GM04504 (cell line): ENCODE measurements at regions not wholly inside any gene's neighbourhood (a gene's known extent, or its start where the extent isn't known, plus 50 kb on each side); places are given as distances from the start of the nearest gene placed in this dataset.
"Not testable (repeated sequence)": the region's sequence is repeated elsewhere in the genome, so short reads cannot be mapped to it uniquely, and the experiment has no call there.

Source experiments
- DNase-seq: peaks from one replicate; pipeline ENCODE4 v3.0.0-alpha.2; 2012; ENCODE audit warnings: low read depth

- no peak for DNase-seq
Observed at GRCh38 chr1:222416001-222416791, 131.7 kb downstream of the HHIPL2 start.

DNA sequence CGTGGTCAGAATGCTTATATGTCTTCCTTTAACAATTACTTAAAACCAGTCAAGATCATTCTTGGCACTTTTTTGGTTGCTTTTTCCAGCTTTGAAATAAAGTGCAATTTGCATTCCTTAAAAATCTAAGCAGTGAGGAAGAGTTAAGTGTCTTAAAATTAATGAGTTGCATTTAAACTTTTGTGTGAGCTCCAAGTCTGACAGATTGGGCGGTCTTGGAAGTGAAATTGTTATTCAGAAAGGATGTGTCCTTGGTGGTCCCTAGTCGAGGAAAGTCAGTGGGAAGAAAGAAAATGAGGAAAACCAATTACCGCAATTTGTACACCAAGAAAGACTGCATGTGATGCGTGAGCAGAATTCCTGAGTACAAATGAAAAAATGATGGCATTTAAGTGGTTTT lies 132.5 kb downstream of the HHIPL2 start:
- no peak for DNase-seq

GRCh38 chr1:222413991-222414549 lies 133.8 kb downstream of the HHIPL2 start:
- DNase-seq, result no peak

DNA sequence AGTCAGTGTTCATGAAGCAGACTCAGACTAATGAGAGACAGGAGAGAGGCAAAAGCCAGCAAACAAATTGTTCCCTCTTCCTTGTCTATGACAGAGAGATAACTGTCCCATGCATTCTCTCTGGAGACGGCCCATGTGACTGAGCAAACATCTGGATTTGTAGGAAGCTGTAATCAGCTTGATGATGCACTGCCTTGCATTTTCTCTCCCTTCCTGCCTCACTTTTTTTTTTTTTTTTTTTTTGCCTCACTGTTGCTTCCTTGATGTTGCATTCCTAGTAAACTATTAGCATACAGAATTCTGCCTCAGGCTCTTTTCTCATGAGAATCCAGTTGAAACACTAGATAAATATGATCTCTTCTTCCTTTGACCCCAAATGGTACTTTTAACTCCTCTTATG lies 134.5 kb downstream of the HHIPL2 start:
- DNase-seq, result no peak

GRCh38 chr1:222404710-222405109 lies 143.2 kb downstream of the HHIPL2 start:
- DNase-seq, result no peak

DNA sequence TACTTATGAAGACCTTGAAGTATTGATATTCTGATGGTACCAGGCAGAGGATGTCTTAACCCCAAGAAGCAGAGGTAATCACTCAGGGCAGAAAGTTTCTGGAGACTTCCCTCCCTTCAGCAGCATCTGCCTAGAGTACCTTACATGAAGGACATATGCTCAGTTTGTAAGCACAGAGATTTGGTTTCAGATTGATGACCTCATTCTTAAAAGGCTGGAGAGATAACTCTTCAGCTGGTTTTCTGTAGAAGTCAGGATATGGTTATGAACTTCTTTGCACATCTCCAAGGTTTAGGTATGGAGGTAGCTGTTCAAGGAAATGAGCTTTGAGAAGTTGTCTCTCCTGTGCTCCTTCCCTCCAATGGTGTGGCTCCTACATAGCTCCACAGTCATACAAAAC lies 148.7 kb downstream of the HHIPL2 start:
- no peak for DNase-seq

DNA sequence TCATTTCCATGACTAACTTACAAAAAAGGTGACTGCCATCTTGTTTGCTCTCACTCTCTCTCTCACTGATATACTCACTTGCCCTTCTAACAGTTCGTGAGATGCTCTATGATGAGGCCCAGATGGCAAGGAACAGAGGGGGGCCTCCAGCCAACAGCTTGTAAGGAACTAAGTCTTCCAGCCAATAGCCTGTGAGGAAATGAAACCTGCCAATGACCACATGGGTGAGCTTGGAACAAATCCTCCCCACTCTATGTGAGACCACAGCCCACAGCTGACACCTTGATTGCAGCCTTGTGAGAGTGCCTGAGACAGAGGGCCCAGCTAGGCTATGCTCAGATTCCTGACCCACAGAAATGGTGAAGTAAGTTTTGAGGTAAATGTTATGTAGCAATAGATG lies 153.7 kb downstream of the HHIPL2 start:
- no peak for DNase-seq

DNA sequence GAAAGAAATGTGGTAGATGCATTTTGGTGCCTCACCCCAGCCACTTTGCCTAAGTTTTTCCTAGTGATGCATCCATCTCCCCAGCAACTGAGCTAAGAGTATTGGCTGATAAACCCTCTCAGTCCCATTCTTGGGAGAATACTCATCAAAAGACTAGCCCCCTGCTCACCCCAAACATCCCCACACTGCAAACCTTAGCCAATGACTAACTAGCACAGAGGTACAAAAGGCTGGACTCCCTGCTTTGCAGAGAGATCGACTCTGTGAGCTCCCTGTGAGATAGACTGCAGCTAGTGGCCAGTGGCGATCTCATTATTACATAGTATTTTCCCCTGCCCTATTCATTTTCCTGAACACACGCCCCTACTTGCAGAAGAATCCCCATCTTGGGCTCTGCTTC lies 155.3 kb downstream of the HHIPL2 start:
- DNase-seq, result no peak

GRCh38 chr1:222390181-222390580 lies 157.7 kb downstream of the HHIPL2 start:
- no peak for DNase-seq

DNA sequence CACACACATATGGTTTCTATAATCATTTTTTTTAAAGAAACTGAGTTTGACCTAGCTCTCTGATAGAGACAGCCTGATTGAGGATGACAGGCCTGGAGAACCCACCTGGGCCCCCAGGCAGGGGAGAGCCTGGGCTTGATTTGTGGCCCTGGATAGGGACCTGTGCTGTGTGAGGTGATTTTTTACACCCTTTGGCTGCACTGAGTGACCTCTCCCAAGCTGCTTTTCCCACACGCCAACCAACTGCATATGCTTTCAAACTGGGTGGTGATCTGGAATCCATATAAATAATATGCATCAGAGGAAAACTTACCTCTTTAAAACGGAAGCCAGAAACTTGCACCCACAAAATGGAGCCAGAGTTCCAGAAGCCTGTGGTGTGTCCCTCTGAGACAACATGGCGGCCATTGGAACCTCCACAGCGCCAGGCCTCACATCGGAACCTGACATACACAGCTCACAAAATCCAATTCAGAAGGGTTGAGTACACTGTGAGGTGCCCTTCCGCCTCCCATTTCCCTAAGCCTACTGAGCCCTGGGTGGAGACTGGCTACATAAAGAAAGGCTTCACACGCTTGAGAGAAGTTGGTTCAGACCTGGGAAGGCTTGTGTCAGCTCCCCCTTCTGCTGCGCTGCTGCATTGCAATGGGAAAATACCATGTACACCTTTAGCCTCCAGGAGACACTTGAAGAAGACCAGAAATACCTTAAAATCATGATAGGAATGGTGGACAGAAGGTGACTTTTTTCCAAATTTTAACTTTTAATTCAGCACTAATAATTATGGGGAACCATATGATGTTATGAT lies 160.7 kb downstream of the HHIPL2 start:
- DNase-seq, result no peak

DNA sequence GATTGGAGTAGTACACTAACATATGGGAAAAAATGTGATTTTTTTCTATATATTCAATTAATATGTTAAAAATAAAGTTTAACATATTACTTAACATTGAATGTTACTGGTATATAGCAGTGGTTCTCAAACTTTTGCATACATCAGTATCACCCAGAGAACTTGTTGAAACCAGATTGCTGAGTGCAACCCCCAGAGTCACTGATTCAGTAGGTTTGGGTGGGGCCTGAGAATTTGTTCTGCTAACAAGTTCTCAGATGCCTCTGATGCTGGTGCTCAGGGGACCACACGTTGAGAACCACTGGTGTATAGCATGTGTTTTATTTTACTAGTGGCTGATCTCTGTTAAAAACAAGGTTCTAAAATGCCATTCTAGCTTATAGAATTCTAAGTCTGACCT lies 161.9 kb downstream of the HHIPL2 start:
- no peak for DNase-seq

- no peak for DNase-seq
Observed at GRCh38 chr1:222385262-222385661, 162.6 kb downstream of the HHIPL2 start.

DNA sequence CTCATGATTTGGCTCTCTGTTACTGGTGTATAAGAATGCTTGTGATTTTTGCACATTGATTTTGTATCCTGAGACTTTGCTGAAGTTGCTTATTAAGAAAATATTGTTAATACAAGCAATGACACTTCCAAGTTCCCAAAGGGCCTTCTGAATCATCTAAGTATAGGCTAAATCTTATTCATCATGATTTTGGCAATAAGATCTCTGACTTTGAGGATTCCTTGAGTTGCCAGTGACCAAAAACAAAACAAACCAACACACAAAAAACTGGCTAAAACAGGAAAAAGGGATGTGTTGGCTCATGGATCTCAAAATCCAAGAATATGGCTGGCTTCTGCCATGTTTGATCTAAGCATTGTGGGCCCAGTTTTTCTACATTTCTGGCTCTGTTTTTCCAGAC lies 163.4 kb downstream of the HHIPL2 start:
- no peak for DNase-seq

DNA sequence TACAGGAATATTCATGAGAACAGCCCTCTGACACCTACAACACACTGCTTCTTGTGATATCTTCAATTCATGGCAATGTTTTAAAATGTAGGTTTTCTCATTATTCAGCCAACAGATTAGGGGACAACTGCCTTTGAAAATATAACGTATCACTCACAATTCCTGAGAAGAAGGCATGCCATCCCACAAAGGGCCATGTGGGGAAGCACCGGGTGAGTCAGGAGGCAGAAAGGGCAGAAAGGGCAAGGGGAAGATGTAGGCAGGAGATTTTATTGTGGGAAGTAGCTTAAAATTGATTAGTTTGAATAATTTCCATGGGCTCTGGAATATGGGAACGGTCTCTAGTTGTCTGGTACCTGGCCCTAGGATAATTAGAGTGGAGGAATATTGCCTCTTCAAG lies 165.7 kb downstream of the HHIPL2 start:
- DNase-seq, result no peak

DNA sequence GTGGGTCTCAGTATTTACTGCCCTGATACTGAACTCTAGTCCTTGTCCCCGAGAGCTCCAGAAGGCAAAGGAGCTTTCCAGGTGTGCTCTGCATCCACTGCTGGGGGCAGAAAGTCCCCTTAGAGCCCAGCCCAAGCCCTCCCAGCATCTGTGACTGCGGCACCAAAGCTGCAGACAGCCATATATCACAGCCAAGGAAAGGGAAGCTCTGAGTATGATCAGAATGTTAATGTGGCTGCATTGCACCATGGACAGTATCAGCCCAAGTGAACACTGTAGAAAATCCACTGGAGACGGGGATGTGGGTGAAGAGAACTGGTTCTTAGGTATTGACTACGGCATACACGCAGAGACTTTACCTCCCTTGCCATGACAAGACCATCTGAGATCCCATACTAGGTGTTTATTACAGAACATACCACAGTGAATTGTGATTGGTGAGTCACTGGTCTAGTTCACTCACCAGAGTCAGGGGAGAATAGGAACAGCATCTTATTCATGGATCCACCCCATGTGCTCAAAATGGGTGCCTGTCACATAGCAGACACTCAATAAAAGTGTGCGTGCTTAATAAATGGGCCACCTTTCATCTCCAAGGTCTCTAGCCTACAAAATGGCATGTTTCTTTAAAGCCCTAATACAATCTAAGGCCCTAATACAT lies 170.3 kb downstream of the HHIPL2 start:
- DNase-seq, result no peak

- DNase-seq, result not testable (repeated sequence)
Observed at GRCh38 chr1:222376791-222377190, 171.1 kb downstream of the HHIPL2 start.

DNA sequence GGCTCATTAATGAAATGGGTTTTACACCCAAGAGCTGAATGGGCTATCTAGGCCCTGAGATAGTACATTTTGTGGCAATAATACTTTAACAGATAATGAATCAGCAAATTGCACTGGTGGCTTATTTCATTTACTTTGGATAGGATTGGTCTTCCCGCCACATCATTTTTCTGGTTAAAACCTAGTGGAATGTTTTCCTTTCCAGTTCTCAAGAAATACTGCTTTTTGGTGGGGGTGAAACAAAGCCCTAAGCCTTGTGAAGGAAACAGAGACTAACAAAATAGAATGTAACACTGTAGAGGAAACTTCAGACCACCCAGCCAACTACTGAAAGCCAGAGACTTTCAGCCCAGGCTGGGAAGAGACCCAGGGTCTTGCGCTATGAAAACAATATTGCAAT lies 172.2 kb downstream of the HHIPL2 start:
- DNase-seq, result no peak

GRCh38 chr1:222373831-222374602 lies 173.9 kb downstream of the HHIPL2 start:
- DNase-seq, result no peak

DNA sequence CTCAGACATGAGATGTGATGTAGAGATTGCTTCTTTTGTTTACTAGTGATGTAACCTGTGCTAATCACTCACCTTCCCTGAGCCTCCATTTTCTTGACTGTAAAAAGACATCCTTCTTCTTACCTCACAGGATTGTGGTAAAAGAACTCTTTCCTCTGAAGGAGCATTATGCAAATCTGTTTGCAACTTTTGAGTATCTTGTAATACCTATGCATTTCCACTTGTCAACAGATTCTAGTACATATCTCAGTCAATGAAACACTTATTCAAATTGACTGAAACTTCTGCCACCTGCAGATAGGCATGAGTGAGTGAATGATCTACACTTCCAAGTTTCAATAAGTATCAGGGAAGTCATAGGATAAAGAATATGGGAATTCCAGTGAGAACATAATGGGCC lies 174.7 kb downstream of the HHIPL2 start:
- DNase-seq, result no peak

DNA sequence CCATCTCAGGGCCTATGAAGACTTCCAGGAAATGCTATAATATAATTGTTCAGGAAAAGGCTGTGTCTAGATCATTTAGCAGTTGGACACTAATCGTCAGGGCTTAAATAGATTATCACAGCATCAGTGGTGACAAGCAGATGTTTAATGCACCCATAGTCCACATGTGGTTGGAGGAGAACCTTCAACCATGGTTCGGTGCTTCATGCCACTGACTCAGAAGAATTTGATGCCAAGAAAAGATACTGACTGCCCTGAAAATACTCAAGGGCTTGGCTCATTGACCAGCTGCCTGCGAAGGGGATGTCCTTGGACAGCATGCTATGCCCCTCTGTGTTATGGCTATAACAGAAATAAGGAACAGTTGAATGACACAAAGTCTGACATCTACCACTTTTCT lies 175.7 kb downstream of the HHIPL2 start:
- peak; percentile 20 for DNase-seq

DNA sequence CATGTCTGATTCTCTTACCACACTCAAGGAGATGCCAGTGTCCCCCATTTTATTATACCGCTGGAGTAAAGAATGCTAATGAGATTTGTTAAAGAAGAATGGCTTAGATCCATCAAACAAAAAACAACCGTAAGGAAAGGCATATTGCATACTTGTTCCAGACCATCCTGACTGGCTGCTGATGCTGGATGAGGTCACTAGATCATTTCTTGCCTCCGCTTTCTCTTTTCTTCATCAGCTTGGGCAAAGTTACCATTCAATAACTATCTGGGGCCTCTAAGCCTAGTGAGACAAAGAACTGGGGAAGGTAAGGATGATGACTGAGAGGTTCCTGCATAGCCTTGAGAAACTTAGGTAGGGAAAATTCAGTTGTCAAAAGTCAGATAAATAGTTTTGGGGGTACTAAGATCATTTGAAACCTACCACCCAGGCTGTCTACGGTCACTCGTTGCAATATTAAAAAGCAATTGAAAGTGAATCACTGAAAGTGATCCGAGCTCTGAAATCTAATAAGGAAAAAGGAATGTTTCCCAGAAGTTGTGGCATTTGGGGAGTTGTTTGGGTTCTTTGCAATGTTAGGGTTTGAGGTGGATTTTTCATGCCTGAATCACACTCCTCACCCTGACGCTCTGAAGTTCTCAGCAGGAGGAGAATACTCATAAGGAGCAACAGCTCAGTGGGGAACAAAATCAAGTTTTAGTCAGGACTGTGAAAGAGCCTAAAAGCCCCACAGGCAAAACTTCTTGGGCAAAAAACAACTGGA lies 176.8 kb downstream of the HHIPL2 start:
- peak; percentile 86 for DNase-seq
